H9 (cell line): ENCODE measurements at regions not wholly inside any gene's neighbourhood (a gene's known extent, or its start where the extent isn't known, plus 50 kb on each side); places are given as distances from the start of the nearest gene placed in this dataset.

Experiments used
- DNase-seq: peaks from one replicate; pipeline ENCODE4 v3.0.0-alpha.2; 2017
- H2AFZ ChIP-seq: one replicate; pipeline ENCODE4 v1.6.1; 2013; ENCODE audit warnings: mild to moderate bottlenecking, low read length, control low read depth, moderate library complexity
- H2AK5ac ChIP-seq: 2 replicates; pipeline ENCODE4 v1.6.1; 2013; ENCODE audit warnings: low read length, control low read depth, mixed read lengths; ENCODE audit not compliant: insufficient read length
- H2BK120ac ChIP-seq: one replicate; pipeline ENCODE4 v1.6.1; 2013; ENCODE audit warnings: low read depth, mild to moderate bottlenecking, low read length, control low read depth, inconsistent platforms; ENCODE audit not compliant: poor library complexity, severe bottlenecking
- H2BK12ac ChIP-seq: 2 replicates; pipeline ENCODE4 v1.6.1; 2013; ENCODE audit warnings: low read length, control low read depth, mixed read lengths, low read depth; ENCODE audit not compliant: insufficient read length
- H2BK15ac ChIP-seq: 2 replicates; pipeline ENCODE4 v1.6.1; 2013; ENCODE audit warnings: low read depth, low read length, control low read depth
- H2BK20ac ChIP-seq: one replicate; pipeline ENCODE4 v1.6.1; 2013; ENCODE audit warnings: low read depth, mild to moderate bottlenecking, low read length, control low read depth, inconsistent platforms; ENCODE audit not compliant: poor library complexity, severe bottlenecking
- H2BK5ac ChIP-seq: 2 replicates; pipeline ENCODE4 v1.6.1; 2013; ENCODE audit warnings: low read length, control low read depth, mixed read lengths; ENCODE audit not compliant: insufficient read length
- H3K14ac ChIP-seq: 2 replicates; pipeline ENCODE4 v1.6.1; 2013; ENCODE audit warnings: low read length, control low read depth; ENCODE audit not compliant: insufficient read depth
- H3K18ac ChIP-seq: 2 replicates; pipeline ENCODE4 v1.6.1; 2013; ENCODE audit warnings: low read depth, mild to moderate bottlenecking, mixed read lengths, low read length, control low read depth; ENCODE audit not compliant: insufficient read length
- H3K23ac ChIP-seq: 2 replicates; pipeline ENCODE4 v1.6.1; 2013; ENCODE audit warnings: low read length, control low read depth, mixed read lengths, low read depth; ENCODE audit not compliant: insufficient read length
- H3K23me2 ChIP-seq: 2 replicates; pipeline ENCODE4 v1.6.1; 2013; ENCODE audit warnings: low read depth, mild to moderate bottlenecking, mixed read lengths, low read length, control low read depth; ENCODE audit not compliant: insufficient read length, poor library complexity, severe bottlenecking
- H3K27ac ChIP-seq: 2 replicates; pipeline ENCODE4 v1.5.1; 2013; ENCODE audit warnings: low read length, control low read depth, mixed read lengths, low read depth; ENCODE audit not compliant: insufficient read length
- H3K27me3 ChIP-seq: 2 replicates; pipeline ENCODE4 v1.6.1; 2013; ENCODE audit warnings: low read length, control low read depth, inconsistent platforms; ENCODE audit not compliant: insufficient read depth
- H3K4ac ChIP-seq: 2 replicates; pipeline ENCODE4 v1.6.1; 2013; ENCODE audit warnings: low read depth, mild to moderate bottlenecking, control low read depth, inconsistent platforms, low read length, moderate library complexity
- H3K4me1 ChIP-seq: 2 replicates; pipeline ENCODE4 v1.6.1; 2013; ENCODE audit warnings: low read length, control low read depth, inconsistent platforms; ENCODE audit not compliant: insufficient read depth
- H3K4me2 ChIP-seq: 2 replicates; pipeline ENCODE4 v1.6.1; 2013; ENCODE audit warnings: low read length, control low read depth, mixed read lengths; ENCODE audit not compliant: insufficient read length, insufficient read depth
- H3K56ac ChIP-seq: 2 replicates; pipeline ENCODE4 v1.6.1; 2013; ENCODE audit warnings: low read depth, mild to moderate bottlenecking, mixed read lengths, low read length, control low read depth; ENCODE audit not compliant: insufficient read length
- H3K79me1 ChIP-seq: 2 replicates; pipeline ENCODE4 v1.6.1; 2013; ENCODE audit warnings: low read depth, mild to moderate bottlenecking, moderate library complexity, low read length, control low read depth, inconsistent platforms; ENCODE audit not compliant: insufficient read depth, poor library complexity, severe bottlenecking
- H3K79me2 ChIP-seq: 2 replicates; pipeline ENCODE4 v1.6.1; 2013; ENCODE audit warnings: low read length, control low read depth, inconsistent platforms; ENCODE audit not compliant: insufficient read depth
- H3K9ac ChIP-seq: 2 replicates; pipeline ENCODE4 v1.6.1; 2013; ENCODE audit warnings: low read length, control low read depth, mixed read lengths; ENCODE audit not compliant: insufficient read length; ENCODE audit errors: extremely low read depth
- H3K9me3 ChIP-seq: one replicate; pipeline ENCODE4 v1.6.1; 2013; ENCODE audit warnings: low read depth, low read length, inconsistent platforms; ENCODE audit not compliant: control insufficient read depth
- H3T11ph ChIP-seq: one replicate; pipeline ENCODE4 v1.6.1; 2013; ENCODE audit warnings: mild to moderate bottlenecking, low read length, control low read depth, inconsistent platforms
- H4K20me1 ChIP-seq: one replicate; pipeline ENCODE4 v1.6.1; 2013; ENCODE audit not compliant: control insufficient read depth, insufficient read length, insufficient read depth
- H4K5ac ChIP-seq: 2 replicates; pipeline ENCODE4 v1.6.1; 2013; ENCODE audit warnings: low read depth, mild to moderate bottlenecking, mixed read lengths, low read length, control low read depth; ENCODE audit not compliant: insufficient read length
- H4K8ac ChIP-seq: replicated peaks from 2 replicates; pipeline ENCODE4 v1.6.1; 2013; ENCODE audit warnings: low read length, control low read depth, mixed read lengths, low read depth; ENCODE audit not compliant: insufficient read length
- H4K91ac ChIP-seq: 2 replicates; pipeline ENCODE4 v1.6.1; 2013; ENCODE audit warnings: low read depth, mild to moderate bottlenecking, moderate library complexity, mixed read lengths, low read length, control low read depth; ENCODE audit not compliant: insufficient read length
- H3K27ac Mint-ChIP-seq, 3 experiments: 2 replicates in 2 of 3; 3 replicates in 1 of 3; pipeline ENCODE4 v1.8.0; 2020 to 2021; ENCODE audit warnings: mixed read lengths in 3 of 3, mild to moderate bottlenecking in 1 of 3, moderate library complexity in 1 of 3
- H3K27me3 Mint-ChIP-seq: 2 replicates; pipeline ENCODE4 v1.8.0; 2021; ENCODE audit warnings: low read depth, mild to moderate bottlenecking, moderate library complexity, mixed read lengths
- H3K36me3 Mint-ChIP-seq, 3 experiments: 2 replicates in 2 of 3; 3 replicates in 1 of 3; pipeline ENCODE4 v1.8.0; 2020 to 2021; ENCODE audit warnings: low read depth in 3 of 3, mixed read lengths in 3 of 3; ENCODE audit not compliant: insufficient read depth in 1 of 3
- H3K4me1 Mint-ChIP-seq, 2 experiments: 2 replicates each; pipeline ENCODE4 v1.8.0; 2020; ENCODE audit warnings: mixed read lengths in 2 of 2
- H3K4me3 Mint-ChIP-seq, 2 experiments: 2 replicates in 1 of 2; 3 replicates in 1 of 2; pipeline ENCODE4 v1.8.0; 2020 to 2021; ENCODE audit warnings: mild to moderate bottlenecking in 2 of 2, mixed read lengths in 2 of 2, moderate library complexity in 1 of 2
- H3K9me3 Mint-ChIP-seq, 2 experiments: 2 replicates in 1 of 2; 3 replicates in 1 of 2; pipeline ENCODE4 v1.8.0; 2020; ENCODE audit warnings: mild to moderate bottlenecking in 2 of 2, mixed read lengths in 2 of 2, moderate library complexity in 1 of 2
- CTCF ChIP-seq: fragments of 200-600 bp; sonication (generic); conservative IDR thresholded peaks from 3 replicates; pipeline ENCODE4 v1.8.0; 2021; ENCODE audit warnings: antibody characterized with exemption, mild to moderate bottlenecking
- WGBS: extraction: QIAGEN DNeasy Blood & Tissue Kit; methylation state at CpG from one replicate; pipeline ENCODE4 v1.1.7; 2013; ENCODE audit warnings: missing lambda C conversion rate, low lambda C conversion rate, mixed read lengths; ENCODE audit not compliant: insufficient read length; ENCODE audit errors: extremely low coverage; 5-methylcytosine and 5-hydroxymethylcytosine counted together

- Histone ChIP-seq H3K23me2 (no peaks in the 10 kb centered on the region), H3K27ac (no peak overlapping the region), H4K20me1 (no peaks in the 10 kb centered on the region), H3K4me2 (no peak overlapping the region), H3K79me1 (no peaks in the 10 kb centered on the region), H3T11ph (no peak overlapping the region), H3K4ac (no peak overlapping the region), H2AFZ (no peak overlapping the region), H2BK20ac (no peak overlapping the region), H2AK5ac (no peak overlapping the region), H2BK15ac (no peak overlapping the region), H2BK120ac (no peak overlapping the region), H3K27me3 (no peaks in the 10 kb centered on the region), H2BK12ac (no peak overlapping the region), H3K4me1 (no peaks in the 10 kb centered on the region), H2BK5ac (no peak overlapping the region), H3K79me2 (no peaks in the 10 kb centered on the region), H3K14ac (no peak overlapping the region), H4K8ac (no peak overlapping the region), H3K9ac (no peak overlapping the region), H3K23ac (no peak overlapping the region), H4K5ac (no peak overlapping the region), H3K18ac (no peak overlapping the region), H3K9me3 (no peaks in the 10 kb centered on the region), H3K56ac (no peak overlapping the region), H4K91ac (no peak overlapping the region)
- Mint-ChIP-seq H3K9me3 (no peaks in the 10 kb centered on the region), H3K4me1 (peaks cover 0 to 6% of the 10 kb centered on the region in 2 experiments; a peak in 2 of 4 replicates), H3K4me3 (no peak overlapping the region), H3K36me3 (no peaks in the 10 kb centered on the region), H3K27ac (no peak overlapping the region), H3K27me3 (no peaks in the 10 kb centered on the region; the same call in 1 of the 2 replicates)
- no peak for DNase-seq
- WGBS, result no CpG with 5 or more reads among the region's 6 CpGs
- no peak for TF ChIP-seq CTCF
Measured at GRCh38 chr10:44463511-44464121, 78.7 kb upstream of the CXCL12 start.
